MCF 10A (cell line): ENCODE measurements at regions not wholly inside any gene's neighbourhood (a gene's known extent, or its start where the extent isn't known, plus 50 kb on each side); places are given as distances from the start of the nearest gene placed in this dataset.

Source experiments
- BruUV-seq: library from RNA; stranded (reverse); fragments of 400-500 nt; replicated peaks from 2 replicates; lab custom pipeline; 2021; lab: Mats Ljungman, UMichigan
- CTCF ChIA-PET: fragments of 300-600 bp; sonication (Branson Sonifier 250); formaldehyde crosslinking; extraction: SDS; loops from one replicate; lab custom pipeline; 2021; ENCODE audit warnings: antibody characterized with exemption, inconsistent platforms; lab: Yijun Ruan, JAX
- POLR2A ChIA-PET: fragments of 300-600, 350-650 bp; sonication (Branson Sonifier 250); formaldehyde crosslinking; extraction: SDS; loops from one replicate; lab custom pipeline; 2020; ENCODE audit warnings: antibody characterized with exemption, inconsistent platforms; lab: Yijun Ruan, JAX
- DNase-seq: peaks from one replicate; pipeline ENCODE4 v3.0.0-alpha.2; 2018; ENCODE audit not compliant: unreplicated experiment
- H3K27ac Mint-ChIP-seq: one replicate; pipeline ENCODE4 v1.8.0; 2022; ENCODE audit warnings: mild to moderate bottlenecking, low read depth, mixed read lengths; ENCODE audit not compliant: unreplicated experiment
- H3K27me3 Mint-ChIP-seq: one replicate; pipeline ENCODE4 v1.8.0; 2022; ENCODE audit warnings: mixed read lengths; ENCODE audit not compliant: insufficient read depth, unreplicated experiment
- H3K36me3 Mint-ChIP-seq: one replicate; pipeline ENCODE4 v1.8.0; 2022; ENCODE audit warnings: mild to moderate bottlenecking, moderate library complexity, mixed read lengths; ENCODE audit not compliant: insufficient read depth, unreplicated experiment
- H3K4me1 Mint-ChIP-seq: one replicate; pipeline ENCODE4 v1.8.0; 2022; ENCODE audit warnings: mixed read lengths; ENCODE audit not compliant: insufficient read depth, unreplicated experiment
- H3K4me3 Mint-ChIP-seq: one replicate; pipeline ENCODE4 v1.8.0; 2022; ENCODE audit warnings: mild to moderate bottlenecking, moderate library complexity, mixed read lengths; ENCODE audit not compliant: unreplicated experiment
- H3K9me3 Mint-ChIP-seq: one replicate; pipeline ENCODE4 v1.8.0; 2022; ENCODE audit warnings: mixed read lengths; ENCODE audit not compliant: unreplicated experiment
- intact Hi-C: fragments of 100-400 bp; cut with micrococcal nuclease; formaldehyde crosslinking; loops from 2 replicates; pipeline ENCODE4 v1.14.1; 2022
- TF ChIP-seq, protein P1 (sequence below): fragments of 200-600 bp; IDR thresholded peaks from one replicate; pipeline ENCODE4 v1.8.0; 2022; ENCODE audit warnings: antibody characterized with exemption, mild to moderate bottlenecking; ENCODE audit not compliant: unreplicated experiment

DNA sequence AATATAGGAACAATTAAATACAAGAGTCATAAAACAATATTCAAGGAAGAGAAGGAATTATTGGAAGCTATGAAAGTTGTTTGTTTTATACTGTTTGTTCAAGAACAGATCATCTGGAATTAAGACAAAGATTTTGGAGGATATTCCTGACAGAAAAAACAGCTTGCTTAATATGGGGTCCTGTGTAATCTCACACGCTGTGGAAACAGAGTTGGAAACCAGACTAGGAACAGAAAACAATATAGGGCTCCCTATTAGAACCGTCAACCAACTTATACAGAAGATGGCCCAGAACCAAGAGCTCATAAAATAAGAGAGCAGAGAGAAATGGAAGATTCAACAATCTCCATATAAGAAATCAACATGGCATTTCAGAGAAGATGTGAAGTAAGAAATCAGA is 156.0 kb downstream of the PCDH18 start:
- CTCF ChIA-PET, result interaction anchor here (0.7 kb wide), 1 partner anchor 247 kb away, joined by 3 read pairs; no protein-coding TSS in a partner anchor
- no TSS peak for BruUV-seq
- Mint-ChIP-seq H3K36me3 (no peaks in the 10 kb centered on the region), H3K27ac (peak overlapping the region; percentile 32), H3K4me1 (peaks cover 23% of the 10 kb centered on the region), H3K4me3 (no peak overlapping the region), H3K27me3 (no peaks in the 10 kb centered on the region), H3K9me3 (peaks cover 7% of the 10 kb centered on the region)
- TF ChIP-seq, protein P1, sequence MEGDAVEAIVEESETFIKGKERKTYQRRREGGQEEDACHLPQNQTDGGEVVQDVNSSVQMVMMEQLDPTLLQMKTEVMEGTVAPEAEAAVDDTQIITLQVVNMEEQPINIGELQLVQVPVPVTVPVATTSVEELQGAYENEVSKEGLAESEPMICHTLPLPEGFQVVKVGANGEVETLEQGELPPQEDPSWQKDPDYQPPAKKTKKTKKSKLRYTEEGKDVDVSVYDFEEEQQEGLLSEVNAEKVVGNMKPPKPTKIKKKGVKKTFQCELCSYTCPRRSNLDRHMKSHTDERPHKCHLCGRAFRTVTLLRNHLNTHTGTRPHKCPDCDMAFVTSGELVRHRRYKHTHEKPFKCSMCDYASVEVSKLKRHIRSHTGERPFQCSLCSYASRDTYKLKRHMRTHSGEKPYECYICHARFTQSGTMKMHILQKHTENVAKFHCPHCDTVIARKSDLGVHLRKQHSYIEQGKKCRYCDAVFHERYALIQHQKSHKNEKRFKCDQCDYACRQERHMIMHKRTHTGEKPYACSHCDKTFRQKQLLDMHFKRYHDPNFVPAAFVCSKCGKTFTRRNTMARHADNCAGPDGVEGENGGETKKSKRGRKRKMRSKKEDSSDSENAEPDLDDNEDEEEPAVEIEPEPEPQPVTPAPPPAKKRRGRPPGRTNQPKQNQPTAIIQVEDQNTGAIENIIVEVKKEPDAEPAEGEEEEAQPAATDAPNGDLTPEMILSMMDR, result no peak
- intact Hi-C loops, result no loop called here
- POLR2A ChIA-PET, result interaction anchor here (1.2 kb wide), 1 partner anchor 23 kb away, joined by 3 read pairs; no protein-coding TSS in a partner anchor
- DNase-seq, result no peak

DNA sequence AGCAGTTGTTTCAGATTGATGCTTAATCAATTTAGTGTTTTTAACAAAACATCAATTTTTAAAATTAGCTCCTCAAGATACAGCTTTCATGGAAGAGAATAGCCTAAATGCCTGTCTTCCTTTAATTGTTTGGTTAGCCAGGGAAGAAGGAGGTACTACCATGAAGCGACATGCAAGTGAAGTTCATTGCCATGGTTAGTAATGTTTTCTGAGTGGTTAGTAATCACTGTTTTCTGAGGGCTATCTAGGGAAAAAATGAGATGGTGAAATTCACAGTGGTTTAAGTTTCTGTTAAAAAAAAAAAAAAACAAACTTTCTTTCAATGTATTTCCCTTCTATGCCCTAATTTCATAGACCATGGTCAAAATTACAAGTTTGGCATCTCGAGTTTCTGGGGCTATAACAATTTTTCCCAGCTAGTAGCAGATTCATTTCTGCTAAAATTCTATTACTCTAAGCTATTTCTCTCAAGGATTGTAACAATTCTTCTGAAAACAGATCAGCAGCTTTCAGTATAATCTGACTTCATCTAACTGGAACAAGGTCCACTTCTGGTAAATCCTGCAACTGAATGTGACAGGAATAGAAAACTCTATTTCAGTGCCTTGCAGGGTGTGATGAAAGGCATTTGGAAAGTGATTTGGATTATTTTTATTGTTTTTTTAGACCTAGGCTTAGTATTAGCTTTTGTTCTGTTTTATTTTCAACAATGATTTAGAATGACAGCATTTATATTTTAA is 157.0 kb downstream of the PCDH18 start:
- TF ChIP-seq, protein P1, result no peak
- Mint-ChIP-seq H3K36me3 (no peaks in the 10 kb centered on the region), H3K27ac (no peak overlapping the region), H3K27me3 (no peaks in the 10 kb centered on the region), H3K9me3 (peaks cover 7% of the 10 kb centered on the region), H3K4me3 (no peak overlapping the region), H3K4me1 (peaks cover 30% of the 10 kb centered on the region)
- no peak for DNase-seq
- POLR2A ChIA-PET, result interaction anchor here (0.7 kb wide), 1 partner anchor 212 kb away, joined by 3 read pairs; no protein-coding TSS in a partner anchor
- no TSS peak for BruUV-seq
- intact Hi-C loops, result no loop called here
- CTCF ChIA-PET, result interaction anchor here (0.7 kb wide), 1 partner anchor 83 kb away, joined by 5 read pairs; no protein-coding TSS in a partner anchor

DNA sequence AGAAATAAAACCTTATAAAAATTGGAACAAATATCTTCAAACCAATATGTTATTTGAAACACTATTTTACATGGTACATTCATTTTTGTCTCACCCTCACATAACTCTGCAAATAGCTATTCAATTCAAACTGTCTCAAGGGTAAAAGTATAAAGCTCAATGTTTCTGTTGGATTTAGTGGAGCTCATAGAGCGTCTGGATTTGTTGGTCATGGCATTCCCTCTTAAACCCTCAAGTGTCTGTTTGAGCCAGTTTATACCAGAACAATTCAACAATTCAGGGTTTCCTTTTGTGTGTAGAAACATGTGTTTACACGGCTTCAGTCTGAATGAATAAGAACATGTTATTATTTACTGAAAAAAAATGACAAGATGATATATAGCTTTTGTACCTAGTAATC is 161.6 kb downstream of the PCDH18 start:
- TF ChIP-seq, protein P1, result no peak
- no peak for DNase-seq
- intact Hi-C loops, result loop anchor here (5.0 kb wide), 1 partner anchor 267 kb away; no protein-coding TSS in a partner anchor
- Mint-ChIP-seq H3K4me1 (peaks cover 47% of the 10 kb centered on the region), H3K27ac (peak overlapping the region; percentile 92), H3K4me3 (peak overlapping the region; percentile 6), H3K27me3 (no peaks in the 10 kb centered on the region), H3K36me3 (no peaks in the 10 kb centered on the region), H3K9me3 (no peaks in the 10 kb centered on the region)
- no TSS peak for BruUV-seq
- ChIA-PET CTCF (interaction anchor here (0.8 to 0.9 kb wide), 2 partner anchors 8 to 141 kb away, joined by 3 to 4 read pairs; no protein-coding TSS in a partner anchor), POLR2A (interaction anchor here (1.0 kb wide), 1 partner anchor 45 kb away, joined by 3 read pairs; no protein-coding TSS in a partner anchor)

DNA sequence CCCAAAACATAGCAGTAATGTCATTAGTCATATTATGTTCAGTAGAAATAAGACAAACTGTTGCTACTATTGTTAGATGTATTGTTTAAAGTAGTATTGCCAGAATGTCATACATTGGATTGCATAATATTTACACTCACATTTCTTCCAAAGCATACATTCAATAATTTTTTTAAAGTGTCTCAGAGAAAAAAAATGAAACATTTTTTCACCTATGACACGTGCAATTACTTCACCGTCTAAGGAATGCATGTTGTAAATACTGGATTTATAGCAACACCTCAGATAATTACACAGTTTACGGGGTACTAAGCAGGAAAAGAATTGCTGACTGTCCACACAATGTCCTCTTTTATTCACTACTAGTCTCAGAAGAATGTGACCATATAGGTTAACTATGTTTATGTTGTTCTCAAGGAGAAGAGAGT is 162.1 kb downstream of the PCDH18 start:
- intact Hi-C loops, result loop anchor here (5.0 kb wide), 1 partner anchor 267 kb away; no protein-coding TSS in a partner anchor
- Mint-ChIP-seq H3K4me3 (no peak overlapping the region), H3K36me3 (no peaks in the 10 kb centered on the region), H3K9me3 (no peaks in the 10 kb centered on the region), H3K4me1 (peaks cover 47% of the 10 kb centered on the region), H3K27ac (peak overlapping the region; percentile 92), H3K27me3 (no peaks in the 10 kb centered on the region)
- DNase-seq, result peak; percentile 71
- BruUV-seq, result no TSS peak
- TF ChIP-seq, protein P1, result no peak
- ChIA-PET POLR2A (no interaction called here), CTCF (interaction anchor here (0.8 to 0.9 kb wide), 2 partner anchors 9 to 141 kb away, joined by 3 to 4 read pairs; no protein-coding TSS in a partner anchor)
